HEK293T (cell line): ENCODE measurements at regions not wholly inside any gene's neighbourhood (a gene's known extent, or its start where the extent isn't known, plus 50 kb on each side); places are given as distances from the start of the nearest gene placed in this dataset.

Experiments
- ARNT ChIP-seq: fragments of 450-650 bp; IDR thresholded peaks from 2 replicates; pipeline ENCODE4 v1.6.1; 2017; ENCODE audit warnings: mild to moderate bottlenecking
- BHLHE40 ChIP-seq: fragments of 450-650 bp; IDR thresholded peaks from 2 replicates; pipeline ENCODE4 v1.6.1; 2016; ENCODE audit warnings: mild to moderate bottlenecking, moderate library complexity, borderline replicate concordance
- CTBP1 ChIP-seq: fragments of 450-650 bp; IDR thresholded peaks from 2 replicates; pipeline ENCODE4 v1.6.1; 2016; ENCODE audit warnings: borderline replicate concordance
- SP1 ChIP-seq: fragments of 450-650 bp; IDR thresholded peaks from 2 replicates; pipeline ENCODE4 v1.6.1; 2017
- ZNF384 ChIP-seq: fragments of 450-650 bp; IDR thresholded peaks from 2 replicates; pipeline ENCODE4 v1.6.1; 2016

GRCh38 chr4:116058129-116058528 lies 944.7 kb upstream of the NDST4 start:
- no peak for TF ChIP-seq BHLHE40
- no peak for TF ChIP-seq ZNF384
- TF ChIP-seq CTBP1: no peak
- TF ChIP-seq SP1: no peak
- TF ChIP-seq ARNT: no peak
